Right cardiac atrium (tissue), 5 donors: ENCODE measurements at regions not wholly inside any gene's neighbourhood (a gene's known extent, or its start where the extent isn't known, plus 50 kb on each side); places are given as distances from the start of the nearest gene placed in this dataset.
"Not testable (repeated sequence)": the region's sequence is repeated elsewhere in the genome, so short reads cannot be mapped to it uniquely, and the experiment has no call there.

ENCODE experiments used
- ATAC-seq, 2 donors: fragments of 200-7000 bp; cut with Tn5 transposase; one replicate each; pipeline versions ENCODE4 v1.8.0 to v1.9.1; 2020; ENCODE audit warnings: moderate library complexity in 2 of 2, mild to moderate bottlenecking in 1 of 2
- DNase-seq, 3 donors: peaks; one replicate each; pipeline ENCODE4 v3.0.0-alpha.2; 2020
- H3K27ac ChIP-seq: one replicate; pipeline ENCODE4 v1.5.1; 2013; ENCODE audit warnings: mild to moderate bottlenecking, low read length, control low read depth, moderate library complexity
- H3K27me3 ChIP-seq: one replicate; pipeline ENCODE4 v1.6.1; 2013; ENCODE audit not compliant: control insufficient read depth, insufficient read depth
- H3K4me1 ChIP-seq: one replicate; pipeline ENCODE4 v1.6.1; 2013; ENCODE audit warnings: low read length; ENCODE audit not compliant: control insufficient read depth, insufficient read depth
- H3K4me3 ChIP-seq: one replicate; pipeline ENCODE4 v1.5.1; 2013; ENCODE audit warnings: low read length, control low read depth
- H3K9me3 ChIP-seq: one replicate; pipeline ENCODE4 v1.6.1; 2013; ENCODE audit warnings: low read length; ENCODE audit not compliant: control insufficient read depth
- WGBS: extraction: QIAGEN DNeasy Blood & Tissue Kit; methylation state at CpG from one replicate; pipeline ENCODE4 v1.1.7; 2013; 5-methylcytosine and 5-hydroxymethylcytosine counted together
- intact Hi-C, 4 donors: fragments of 100-400 bp; cut with DNase I; formaldehyde crosslinking; loops; one replicate each; pipeline versions ENCODE4 v1.11.0 to v1.14.0; 2022 to 2023
- donor health status: healthy with polysubstance abuse.
- donor health status: DM: no; HTN: yes; CAD: no.
- donor health status: DM: no; HTN: no; CAD: no.
- donor health status: DM: no; HTN: yes; CAD: no; lungs with severe emphysema.
- donor health status: DM: yes; HTN: yes; CAD: no.

- H3K4me3 ChIP-seq, DNase-seq, ATAC-seq, H3K27ac ChIP-seq, H3K4me1 ChIP-seq, H3K27me3 ChIP-seq, H3K9me3 ChIP-seq, intact Hi-C loops: not testable (repeated sequence)
- WGBS = 82% methylated on average over 1 of the region's 1 CpG
Observed at GRCh38 chr9:84077816-84078215, 97.2 kb downstream of the RMI1 start.

DNA sequence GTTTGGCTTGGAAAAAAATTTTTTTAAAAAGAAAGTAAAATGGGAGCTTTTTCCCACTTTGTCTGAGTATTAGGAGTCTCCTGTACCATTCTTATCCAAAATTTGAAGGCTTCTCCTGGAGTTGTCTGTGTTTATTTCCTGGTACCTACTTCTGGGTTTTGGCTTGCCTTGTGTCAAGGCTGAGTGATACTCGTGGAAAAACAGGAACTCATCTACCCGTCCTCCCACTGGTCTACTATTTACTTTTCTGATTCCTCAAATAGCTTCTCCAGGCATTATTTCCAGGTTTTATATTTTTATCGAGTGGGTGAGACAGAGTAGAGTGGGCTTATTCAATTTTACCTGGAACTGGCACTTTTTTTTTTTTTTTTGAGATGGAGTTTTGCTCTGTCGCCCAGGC, 99.4 kb downstream of the RMI1 start:
- ATAC-seq (no peak), DNase-seq (no peak)
- no peak overlapping the region for H3K27ac ChIP-seq
- peaks cover 2% of the 10 kb centered on the region for H3K4me1 ChIP-seq
- intact Hi-C loops = no loop called here
- no peak overlapping the region for H3K4me3 ChIP-seq
- no peaks in the 10 kb centered on the region for H3K9me3 ChIP-seq
- H3K27me3 ChIP-seq = no peaks in the 10 kb centered on the region
- WGBS = 58% methylated on average over 4 of the region's 4 CpGs

- no peaks in the 10 kb centered on the region for H3K9me3 ChIP-seq
- no peak overlapping the region for H3K27ac ChIP-seq
- H3K4me3 ChIP-seq = peak overlapping the region; percentile 19
- ATAC-seq (no peak), DNase-seq (peak in 1 of 3 donors; percentile 48)
- intact Hi-C loops = no loop called here
- no peaks in the 10 kb centered on the region for H3K27me3 ChIP-seq
- H3K4me1 ChIP-seq = no peaks in the 10 kb centered on the region
- WGBS = 16% methylated on average over 29 of the region's 29 CpGs
Observed at GRCh38 chr9:84101964-84102632, 121.5 kb downstream of the RMI1 start.

GRCh38 chr9:84103651-84104377, 123.2 kb downstream of the RMI1 start:
- Histone ChIP-seq H3K4me3 (no peak overlapping the region), H3K9me3 (no peaks in the 10 kb centered on the region), H3K27ac (no peak overlapping the region), H3K4me1 (no peaks in the 10 kb centered on the region), H3K27me3 (no peaks in the 10 kb centered on the region)
- no peak for ATAC-seq
- WGBS = 60% methylated on average over 1 of the region's 1 CpG
- no peak for DNase-seq
- intact Hi-C loops = no loop called here

GRCh38 chr9:84107081-84107480, 126.5 kb downstream of the RMI1 start:
- Histone ChIP-seq H3K4me1 (no peaks in the 10 kb centered on the region), H3K9me3 (no peaks in the 10 kb centered on the region), H3K4me3 (no peak overlapping the region), H3K27ac (no peak overlapping the region), H3K27me3 (no peaks in the 10 kb centered on the region)
- WGBS = 59% methylated on average over 2 of the region's 2 CpGs
- intact Hi-C loops = no loop called here
- no peak for ATAC-seq
- no peak for DNase-seq

GRCh38 chr9:84107995-84108394, 127.4 kb downstream of the RMI1 start:
- intact Hi-C loops = no loop called here

DNA sequence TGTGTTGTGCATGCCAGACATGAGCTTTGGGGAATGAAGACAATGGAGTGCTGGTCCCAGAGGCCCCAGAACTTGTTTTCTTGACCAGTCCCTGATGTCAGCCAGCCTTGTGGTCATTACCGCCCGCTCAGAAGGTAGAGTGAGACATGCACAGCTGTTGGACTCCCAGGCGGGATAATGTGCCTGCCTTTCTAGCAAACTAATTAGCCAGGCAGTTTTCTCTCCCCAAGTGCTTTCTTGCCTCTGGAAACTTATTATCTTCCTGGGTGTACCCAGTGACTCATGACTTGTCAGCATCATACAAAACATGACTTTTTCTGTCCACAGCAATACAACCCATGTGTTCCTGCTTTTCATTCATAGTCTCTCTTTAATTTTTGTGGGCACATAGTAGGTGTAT, 131.1 kb downstream of the RMI1 start:
- DNase-seq (no peak), ATAC-seq (no peak)
- Histone ChIP-seq H3K4me1 (no peaks in the 10 kb centered on the region), H3K27ac (no peak overlapping the region), H3K27me3 (no peaks in the 10 kb centered on the region), H3K9me3 (no peaks in the 10 kb centered on the region), H3K4me3 (no peak overlapping the region)
- WGBS = 91% methylated on average over 3 of the region's 3 CpGs
- intact Hi-C loops = no loop called here

More at GRCh38 chr9:84107995-84108394, 127.4 kb downstream of the RMI1 start:
- WGBS = 16% methylated on average over 1 of the region's 1 CpG
- no peak overlapping the region for H3K4me3 ChIP-seq
- H3K4me1 ChIP-seq = no peaks in the 10 kb centered on the region
- no peaks in the 10 kb centered on the region for H3K27me3 ChIP-seq
- no peak overlapping the region for H3K27ac ChIP-seq
- H3K9me3 ChIP-seq = no peaks in the 10 kb centered on the region
- no peak for DNase-seq
- ATAC-seq = no peak

- Histone ChIP-seq H3K4me3 (no peak overlapping the region), H3K27me3 (no peaks in the 10 kb centered on the region), H3K27ac (no peak overlapping the region), H3K9me3 (no peaks in the 10 kb centered on the region), H3K4me1 (no peaks in the 10 kb centered on the region)
- 53% methylated on average over 1 of the region's 1 CpG for WGBS
- ATAC-seq (no peak), DNase-seq (no peak)
- intact Hi-C loops = no loop called here
Observed at GRCh38 chr9:84121991-84122523, 141.5 kb downstream of the RMI1 start.

- no peak for ATAC-seq
- intact Hi-C loops = no loop called here
- no peak for DNase-seq
- H3K4me3 ChIP-seq = no peak overlapping the region
- H3K9me3 ChIP-seq = no peaks in the 10 kb centered on the region
- no peak overlapping the region for H3K27ac ChIP-seq
- no peaks in the 10 kb centered on the region for H3K4me1 ChIP-seq
- 77% methylated on average over 1 of the region's 1 CpG for WGBS
- H3K27me3 ChIP-seq = no peaks in the 10 kb centered on the region
Observed at GRCh38 chr9:84122572-84122971, 142.0 kb downstream of the RMI1 start.

- DNase-seq (no peak), ATAC-seq (no peak)
- intact Hi-C loops = no loop called here
- Histone ChIP-seq H3K27ac (no peak overlapping the region), H3K4me3 (no peak overlapping the region), H3K4me1 (no peaks in the 10 kb centered on the region), H3K27me3 (no peaks in the 10 kb centered on the region), H3K9me3 (no peaks in the 10 kb centered on the region)
- WGBS = 55% methylated on average over 3 of the region's 3 CpGs
Observed at GRCh38 chr9:84123648-84124406, 143.2 kb downstream of the RMI1 start.

GRCh38 chr9:84125046-84125445, 144.4 kb downstream of the RMI1 start:
- Histone ChIP-seq H3K4me1 (no peaks in the 10 kb centered on the region), H3K27me3 (no peaks in the 10 kb centered on the region), H3K27ac (no peak overlapping the region), H3K4me3 (no peak overlapping the region), H3K9me3 (no peaks in the 10 kb centered on the region)
- intact Hi-C loops = no loop called here
- 95% methylated on average over 2 of the region's 2 CpGs for WGBS
- no peak for DNase-seq
- no peak for ATAC-seq
